SK-N-MC (cell line): ENCODE measurements at regions not wholly inside any gene's neighbourhood (a gene's known extent, or its start where the extent isn't known, plus 50 kb on each side); places are given as distances from the start of the nearest gene placed in this dataset.

Experiments
- EZH2 ChIP-seq: fragments of 200-600 bp; sonication (generic); IDR thresholded peaks from one replicate; pipeline ENCODE4 v1.6.1; 2017; ENCODE audit warnings: antibody characterized with exemption
- FOXP2 ChIP-seq: optimal IDR thresholded peaks from 2 replicates; pipeline ENCODE3; 2011; ENCODE audit warnings: mild to moderate bottlenecking, moderate library complexity; ENCODE audit not compliant: insufficient read depth; ENCODE audit errors: extremely low read length, control extremely low read depth
- POLR2AphosphoS5 ChIP-seq: IDR thresholded peaks from 2 replicates; pipeline ENCODE4 v1.6.1; 2012; ENCODE audit warnings: mild to moderate bottlenecking, low read depth, low read length, borderline replicate concordance

- TF ChIP-seq POLR2AphosphoS5: no peak
- TF ChIP-seq EZH2: no peak
- no peak for TF ChIP-seq FOXP2
Observed at GRCh38 chr2:106575955-106576354, 88.8 kb downstream of the CD8B2 start.
